GM20000 (cell line): ENCODE measurements at regions not wholly inside any gene's neighbourhood (a gene's known extent, or its start where the extent isn't known, plus 50 kb on each side); places are given as distances from the start of the nearest gene placed in this dataset.

Source experiments
- DNase-seq: peaks from one replicate; pipeline ENCODE4 v3.0.0; 2012; ENCODE audit warnings: low spot score
- CTCF ChIP-seq: IDR thresholded peaks from 2 replicates; pipeline ENCODE4 v1.5.1; 2012; ENCODE audit warnings: mild to moderate bottlenecking, control low read depth; ENCODE audit errors: extremely low read depth, missing control alignments

- TF ChIP-seq CTCF, result no peak
- no peak for DNase-seq
Observed at GRCh38 chr21:27447843-27448242, 481.0 kb upstream of the ADAMTS5 start.

- no peak for TF ChIP-seq CTCF
- DNase-seq, result no peak
Observed at GRCh38 chr21:27429710-27430341, 462.9 kb upstream of the ADAMTS5 start.

- no peak for TF ChIP-seq CTCF
- no peak for DNase-seq
Observed at GRCh38 chr21:27426196-27426595, 459.3 kb upstream of the ADAMTS5 start.

GRCh38 chr21:27425574-27425973 lies 458.7 kb upstream of the ADAMTS5 start:
- no peak for TF ChIP-seq CTCF
- DNase-seq, result no peak

- no peak for TF ChIP-seq CTCF
- DNase-seq, result no peak
Observed at GRCh38 chr21:27425172-27425571, 458.3 kb upstream of the ADAMTS5 start.

GRCh38 chr21:27424601-27425000 lies 457.7 kb upstream of the ADAMTS5 start:
- no peak for DNase-seq
- no peak for TF ChIP-seq CTCF

GRCh38 chr21:27423906-27424595 lies 457.2 kb upstream of the ADAMTS5 start:
- DNase-seq, result no peak
- no peak for TF ChIP-seq CTCF
